Psoas muscle (tissue), 7 donors: ENCODE measurements at regions not wholly inside any gene's neighbourhood (a gene's known extent, or its start where the extent isn't known, plus 50 kb on each side); places are given as distances from the start of the nearest gene placed in this dataset.

Source experiments
- ATAC-seq, 4 donors: fragments of 200-7000 bp; cut with Tn5 transposase; one replicate each; pipeline ENCODE4 v1.9.1; 2020; ENCODE audit warnings: moderate library complexity in 3 of 4, mild to moderate bottlenecking in 2 of 4
- DNase-seq, 2 donors: peaks; one replicate each; pipeline ENCODE4 v3.0.0-alpha.2; 2020
- H3K27ac ChIP-seq: fragments of 200-600 bp; one replicate; pipeline ENCODE4 v1.8.0; 2022
- H3K27me3 ChIP-seq, 3 donors: fragments of 200-600 bp in 1 of 3; one replicate each; pipeline versions ENCODE4 v1.6.1 to v1.8.0; 2013 to 2022; ENCODE audit warnings: low read length in 2 of 3, mild to moderate bottlenecking in 2 of 3, moderate library complexity in 1 of 3; ENCODE audit not compliant: insufficient read depth in 3 of 3
- H3K36me3 ChIP-seq, 2 donors: fragments of 200-600 bp in 1 of 2; one replicate each; pipeline versions ENCODE4 v1.6.1 to v1.8.0; 2013 to 2022; ENCODE audit warnings: low read depth in 1 of 2, mild to moderate bottlenecking in 1 of 2, moderate library complexity in 1 of 2; ENCODE audit not compliant: insufficient read depth in 1 of 2
- H3K4me1 ChIP-seq: fragments of 200-600 bp; one replicate; pipeline ENCODE4 v1.8.0; 2022
- H3K4me3 ChIP-seq: fragments of 200-600 bp; one replicate; pipeline ENCODE4 v1.8.0; 2022; ENCODE audit warnings: mild to moderate bottlenecking
- H3K9me3 ChIP-seq: fragments of 200-600 bp; one replicate; pipeline ENCODE4 v1.8.0; 2022
- WGBS, 3 donors: extraction: QIAGEN DNeasy Blood & Tissue Kit; methylation state at CpG; one replicate each; pipeline versions ENCODE4 v1.1.6 to v1.1.7; 2013; 5-methylcytosine and 5-hydroxymethylcytosine counted together
- intact Hi-C, 2 donors: fragments of 100-400 bp; cut with DNase I; formaldehyde crosslinking; loops; one replicate each; pipeline versions ENCODE4 v1.11.0 to v1.14.2; 2022
- TF ChIP-seq, protein P1 (sequence below): fragments of 200-600 bp; IDR thresholded peaks from one replicate; pipeline ENCODE4 v1.8.0; 2022; ENCODE audit warnings: antibody characterized with exemption
- donor health status: healthy with polysubstance abuse.
- donor health status: DM: no; HTN: no; CAD: no; lungs with moderate emphysema.
- donor health status: Bipolar disorder and iron deficiency.
- donor health status: healthy.
- donor health status: DM: yes; HTN: yes; CAD: no.
- donor health status: DM: no; HTN: no; CAD: no.
- donor health status: DM: yes; HTN: yes; CAD: no.

GRCh38 chrX:148284056-148284455 is 216.4 kb upstream of the AFF2 start:
- no peaks in the 10 kb centered on the region for H3K9me3 ChIP-seq
- no peaks in the 10 kb centered on the region for H3K36me3 ChIP-seq
- H3K4me3 ChIP-seq = no peak overlapping the region
- H3K4me1 ChIP-seq = no peaks in the 10 kb centered on the region
- TF ChIP-seq, protein P1, sequence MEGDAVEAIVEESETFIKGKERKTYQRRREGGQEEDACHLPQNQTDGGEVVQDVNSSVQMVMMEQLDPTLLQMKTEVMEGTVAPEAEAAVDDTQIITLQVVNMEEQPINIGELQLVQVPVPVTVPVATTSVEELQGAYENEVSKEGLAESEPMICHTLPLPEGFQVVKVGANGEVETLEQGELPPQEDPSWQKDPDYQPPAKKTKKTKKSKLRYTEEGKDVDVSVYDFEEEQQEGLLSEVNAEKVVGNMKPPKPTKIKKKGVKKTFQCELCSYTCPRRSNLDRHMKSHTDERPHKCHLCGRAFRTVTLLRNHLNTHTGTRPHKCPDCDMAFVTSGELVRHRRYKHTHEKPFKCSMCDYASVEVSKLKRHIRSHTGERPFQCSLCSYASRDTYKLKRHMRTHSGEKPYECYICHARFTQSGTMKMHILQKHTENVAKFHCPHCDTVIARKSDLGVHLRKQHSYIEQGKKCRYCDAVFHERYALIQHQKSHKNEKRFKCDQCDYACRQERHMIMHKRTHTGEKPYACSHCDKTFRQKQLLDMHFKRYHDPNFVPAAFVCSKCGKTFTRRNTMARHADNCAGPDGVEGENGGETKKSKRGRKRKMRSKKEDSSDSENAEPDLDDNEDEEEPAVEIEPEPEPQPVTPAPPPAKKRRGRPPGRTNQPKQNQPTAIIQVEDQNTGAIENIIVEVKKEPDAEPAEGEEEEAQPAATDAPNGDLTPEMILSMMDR = no peak
- ATAC-seq (no peak), DNase-seq (no peak)
- intact Hi-C loops = no loop called here
- no peaks in the 10 kb centered on the region for H3K27me3 ChIP-seq
- H3K27ac ChIP-seq = no peak overlapping the region
- WGBS, 3 donors = 71 to 92% (median 79%) methylated on average over 1 of the region's 1 CpG

- intact Hi-C loops = no loop called here
- no peak overlapping the region for H3K4me3 ChIP-seq
- DNase-seq = no peak
- no peaks in the 10 kb centered on the region for H3K36me3 ChIP-seq
- 59 to 81% (median 68%) methylated on average over 2 of the region's 2 CpGs for WGBS, 3 donors
- no peak overlapping the region for H3K27ac ChIP-seq
- H3K9me3 ChIP-seq = no peaks in the 10 kb centered on the region
- no peaks in the 10 kb centered on the region for H3K4me1 ChIP-seq
- H3K27me3 ChIP-seq = no peaks in the 10 kb centered on the region
- TF ChIP-seq, protein P1 = no peak
- no peak for ATAC-seq
Measured at GRCh38 chrX:148284821-148285220, 215.6 kb upstream of the AFF2 start.

GRCh38 chrX:148288451-148288850 is 212.0 kb upstream of the AFF2 start:
- H3K36me3 ChIP-seq = no peaks in the 10 kb centered on the region
- H3K4me1 ChIP-seq = no peaks in the 10 kb centered on the region
- TF ChIP-seq, protein P1 = no peak
- H3K27me3 ChIP-seq = no peaks in the 10 kb centered on the region
- no peaks in the 10 kb centered on the region for H3K9me3 ChIP-seq
- ATAC-seq = no peak
- intact Hi-C loops = no loop called here
- 72 to 96% (median 89%) methylated on average over 2 to 3 of the region's 3 CpGs for WGBS, 3 donors
- no peak for DNase-seq
- H3K27ac ChIP-seq = no peak overlapping the region
- H3K4me3 ChIP-seq = no peak overlapping the region

DNA sequence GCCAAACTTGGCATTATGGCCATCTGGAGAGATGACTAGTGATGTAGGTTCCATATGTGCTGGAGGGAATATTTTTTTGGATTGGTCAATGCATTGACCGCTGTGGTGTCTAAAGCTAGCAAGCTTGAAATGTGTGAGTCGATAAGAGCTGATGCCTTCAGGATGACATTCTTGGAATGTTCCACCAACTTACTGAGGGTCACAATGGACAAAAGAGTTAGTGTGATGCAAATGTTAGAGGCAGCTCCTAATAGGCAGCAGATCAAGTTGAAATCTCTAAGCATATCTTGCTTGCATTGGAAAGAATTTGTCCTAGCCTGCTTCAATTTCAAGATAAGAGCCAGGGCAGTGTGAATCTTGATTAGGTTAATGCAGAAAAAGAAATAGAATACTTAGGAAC is 210.4 kb upstream of the AFF2 start:
- H3K27ac ChIP-seq = no peak overlapping the region
- no peaks in the 10 kb centered on the region for H3K27me3 ChIP-seq
- intact Hi-C loops = no loop called here
- TF ChIP-seq, protein P1 = no peak
- H3K9me3 ChIP-seq = no peaks in the 10 kb centered on the region
- H3K4me1 ChIP-seq = no peaks in the 10 kb centered on the region
- WGBS, 3 donors = 77 to 91% (median 87%) methylated on average over 2 of the region's 2 CpGs
- ATAC-seq (no peak), DNase-seq (no peak)
- no peak overlapping the region for H3K4me3 ChIP-seq
- no peaks in the 10 kb centered on the region for H3K36me3 ChIP-seq

- no peak overlapping the region for H3K27ac ChIP-seq
- intact Hi-C loops = no loop called here
- DNase-seq = no peak
- no peaks in the 10 kb centered on the region for H3K9me3 ChIP-seq
- no peaks in the 10 kb centered on the region for H3K27me3 ChIP-seq
- 71 to 93% (median 75%) methylated on average over 1 of the region's 1 CpG for WGBS, 3 donors
- ATAC-seq = no peak
- no peaks in the 10 kb centered on the region for H3K4me1 ChIP-seq
- no peak overlapping the region for H3K4me3 ChIP-seq
- TF ChIP-seq, protein P1 = no peak
- no peaks in the 10 kb centered on the region for H3K36me3 ChIP-seq
Measured at GRCh38 chrX:148290931-148291330, 209.5 kb upstream of the AFF2 start.
